NOMO-1 treated with dmso at 0.1 percent for 144 hours (cell line): ENCODE measurements at regions not wholly inside any gene's neighbourhood (a gene's known extent, or its start where the extent isn't known, plus 50 kb on each side); places are given as distances from the start of the nearest gene placed in this dataset.
"Not testable (repeated sequence)": the region's sequence is repeated elsewhere in the genome, so short reads cannot be mapped to it uniquely, and the experiment has no call there.

Experiments
- DNase-seq: peaks from one replicate; lab custom pipeline; 2025; ENCODE audit not compliant: unreplicated experiment; lab: John Stamatoyannopoulos, UW

DNA sequence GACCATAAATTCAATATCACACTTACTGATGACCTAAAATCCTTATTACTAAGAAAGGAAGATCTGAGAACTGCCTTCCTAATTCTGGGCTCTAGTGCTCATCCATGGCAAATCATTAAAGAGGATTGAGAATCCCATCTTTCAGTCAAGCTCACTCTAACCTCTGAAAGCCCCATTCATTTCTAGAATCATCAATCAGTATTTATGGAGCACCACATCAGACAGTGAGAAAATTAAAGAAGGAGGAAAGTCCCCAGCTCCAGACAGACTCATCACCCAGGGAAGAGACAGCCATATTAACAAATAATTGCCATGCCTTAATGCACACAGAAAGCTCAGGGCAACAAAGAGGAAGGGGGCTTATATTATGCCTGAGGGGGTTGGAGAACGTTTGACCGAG is 256.1 kb upstream of the SOX9 start:
- no peak for DNase-seq

DNA sequence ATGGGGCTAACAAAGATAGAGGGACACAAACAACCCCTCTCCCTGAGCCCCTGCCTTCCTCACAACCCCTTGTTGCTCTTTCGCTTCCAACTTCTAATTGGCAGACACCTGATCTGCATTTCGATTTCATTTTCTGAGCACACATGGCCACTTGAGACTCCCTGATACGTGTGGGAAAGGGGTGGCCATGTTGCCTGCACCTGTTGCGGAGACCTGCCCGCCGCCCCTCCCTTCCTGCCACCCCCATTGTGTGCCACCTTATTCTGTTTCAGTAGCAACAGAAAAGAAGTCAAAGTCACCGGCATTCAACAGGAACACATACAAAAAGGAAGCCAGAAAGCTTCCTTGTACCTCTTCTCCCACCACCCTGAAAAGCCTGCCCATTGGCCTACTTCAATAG is 254.7 kb upstream of the SOX9 start:
- DNase-seq: no peak

DNA sequence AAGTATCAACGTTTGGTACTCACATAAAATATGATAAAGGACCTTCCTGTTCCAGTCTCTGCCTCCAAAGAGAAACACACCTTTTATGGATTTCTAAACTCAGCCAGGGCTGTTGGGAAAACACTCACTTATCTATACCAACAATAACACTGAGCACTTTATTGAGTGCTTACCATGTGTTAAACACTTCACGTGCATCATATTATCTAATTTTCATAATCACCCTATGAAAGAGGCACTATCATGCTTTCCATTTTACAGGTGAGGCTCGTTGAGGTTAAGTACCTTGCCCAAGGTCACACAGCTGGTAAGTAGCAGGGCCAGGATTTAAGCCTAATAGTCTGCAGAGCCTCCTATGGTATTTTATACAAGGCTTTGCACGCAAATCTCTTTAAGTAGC is 251.5 kb upstream of the SOX9 start:
- no peak for DNase-seq

DNA sequence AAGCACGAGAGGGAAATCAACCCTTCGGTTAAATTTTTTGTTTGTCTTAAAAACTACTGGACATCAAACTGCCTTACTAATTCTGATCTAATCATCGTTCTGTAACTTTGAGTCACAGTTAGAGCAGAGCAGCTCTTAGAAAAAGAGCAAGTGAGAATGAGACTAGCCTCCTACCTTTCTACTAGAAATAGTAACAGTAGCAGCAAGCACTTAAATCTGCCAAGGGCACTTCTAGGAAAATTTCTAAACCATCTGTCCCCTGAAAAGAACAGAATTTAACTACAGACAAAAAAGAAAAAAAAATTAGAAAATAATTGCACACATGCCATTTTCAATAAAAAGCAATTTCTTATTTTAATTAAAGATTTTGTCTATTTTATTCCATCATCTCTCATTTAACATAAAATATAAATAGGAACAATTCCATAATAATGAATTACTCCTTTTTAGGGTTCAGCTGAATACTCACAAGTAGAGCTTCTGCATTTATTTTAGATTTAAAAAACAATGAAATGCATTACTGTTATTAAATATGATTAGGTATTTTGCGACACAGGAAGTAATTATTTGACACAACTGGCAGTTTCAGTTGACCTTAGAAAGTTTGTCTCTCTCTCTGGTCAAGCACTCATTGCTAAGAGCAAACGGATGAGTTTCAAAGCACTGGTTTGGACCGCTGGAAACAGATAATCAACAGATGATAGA is 250.8 kb upstream of the SOX9 start:
- no peak for DNase-seq

DNA sequence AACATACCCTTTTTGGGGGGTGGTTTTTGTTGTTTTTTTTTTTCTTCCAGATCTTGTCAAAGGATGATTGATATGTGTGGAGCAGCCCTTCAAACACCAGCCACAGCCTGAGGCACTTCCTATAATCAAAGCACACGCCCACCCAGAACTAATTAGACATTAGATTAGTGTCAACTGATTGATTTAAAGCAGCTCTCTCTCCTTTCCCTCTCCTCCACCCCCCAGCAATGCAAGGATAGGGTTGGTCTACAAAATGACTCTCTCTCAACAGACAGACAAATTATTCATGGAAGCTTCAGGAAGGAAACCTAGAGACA is 250.3 kb upstream of the SOX9 start:
- DNase-seq: no peak

DNA sequence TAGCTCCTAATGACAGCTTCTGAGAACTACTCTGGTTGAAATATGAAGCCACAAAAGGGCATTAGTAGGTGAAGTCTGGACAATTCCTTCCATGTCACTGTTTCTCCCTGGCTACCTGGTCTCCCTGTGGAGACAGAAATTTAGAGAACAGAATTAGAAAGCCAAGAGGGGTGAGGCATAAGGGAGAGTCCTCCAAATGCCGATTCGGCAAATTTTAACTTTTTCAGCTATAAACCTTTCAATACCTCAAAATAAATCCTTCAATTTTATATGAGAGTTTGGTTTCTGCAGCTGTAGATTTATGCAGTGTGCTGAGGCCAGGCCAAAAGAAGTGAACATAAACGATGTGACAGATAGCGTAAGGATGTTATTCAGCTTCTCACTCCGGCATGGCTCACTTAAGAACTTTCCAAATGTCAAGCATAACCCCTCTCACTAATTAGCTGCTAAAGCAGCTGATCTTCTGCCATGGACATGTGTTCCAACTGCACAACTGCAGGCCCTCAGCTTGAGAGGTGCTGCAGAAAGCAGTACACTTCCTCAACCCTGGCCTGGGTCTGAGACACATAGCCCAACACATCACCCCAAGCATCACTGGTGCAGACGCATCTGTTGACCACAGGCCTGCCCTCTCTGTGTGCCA is 247.9 kb upstream of the SOX9 start:
- no peak for DNase-seq

DNA sequence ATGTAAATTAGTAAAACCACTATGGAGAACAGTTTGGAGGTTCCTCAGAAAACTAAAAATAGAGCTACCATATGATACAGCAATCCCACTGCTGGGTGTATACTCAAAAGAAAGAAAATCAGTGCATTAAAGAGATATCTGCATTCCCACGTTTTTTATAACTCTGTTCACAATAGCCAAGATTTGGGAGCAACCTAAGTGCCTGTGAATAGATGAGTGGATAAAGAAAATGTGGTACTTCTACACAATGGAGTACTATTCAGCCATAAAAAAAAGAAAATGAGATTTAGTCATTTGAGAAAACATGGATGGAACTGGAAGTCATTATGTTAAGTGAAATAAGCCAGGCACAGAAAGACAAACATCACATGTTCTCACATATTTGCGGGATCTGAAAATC is 246.0 kb upstream of the SOX9 start:
- DNase-seq: not testable (repeated sequence)

DNA sequence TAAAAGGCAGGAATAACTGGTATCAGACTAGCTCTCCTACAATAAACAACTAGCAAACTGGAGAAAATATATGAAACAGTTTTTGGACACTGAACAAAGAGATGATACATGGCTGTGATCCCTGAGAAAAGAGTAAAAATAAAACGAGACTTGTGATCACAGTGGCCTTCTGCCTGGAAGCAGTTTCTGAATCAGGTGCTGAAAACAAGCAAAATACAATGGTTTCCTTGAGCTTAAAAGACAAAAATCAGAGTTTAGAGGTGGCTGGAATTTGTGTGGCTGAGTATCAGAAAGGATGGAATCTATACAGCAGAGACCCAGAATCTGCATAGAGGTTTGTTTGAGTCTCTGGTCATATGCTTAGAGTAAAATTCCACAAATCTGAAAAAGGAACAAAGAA is 242.5 kb upstream of the SOX9 start:
- DNase-seq: no peak

DNA sequence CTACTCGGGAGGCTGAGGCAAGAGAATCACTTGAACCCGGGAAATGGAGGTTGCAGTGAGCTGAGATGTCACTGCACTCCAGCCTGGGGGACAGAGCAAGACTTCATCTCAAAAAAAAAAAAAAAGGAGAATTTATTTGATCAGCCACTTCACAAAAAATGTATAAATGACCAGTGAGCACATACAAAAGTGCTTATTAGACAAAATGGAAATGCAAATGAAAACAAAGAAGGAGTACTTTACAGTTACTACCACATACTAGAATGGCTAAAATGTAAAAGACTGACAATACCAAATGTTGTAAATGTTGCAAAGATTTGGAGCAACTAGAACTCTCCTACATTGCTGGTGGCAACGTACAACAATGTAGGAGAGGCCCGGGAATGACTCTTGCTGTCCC is 241.8 kb upstream of the SOX9 start:
- DNase-seq: no peak

DNA sequence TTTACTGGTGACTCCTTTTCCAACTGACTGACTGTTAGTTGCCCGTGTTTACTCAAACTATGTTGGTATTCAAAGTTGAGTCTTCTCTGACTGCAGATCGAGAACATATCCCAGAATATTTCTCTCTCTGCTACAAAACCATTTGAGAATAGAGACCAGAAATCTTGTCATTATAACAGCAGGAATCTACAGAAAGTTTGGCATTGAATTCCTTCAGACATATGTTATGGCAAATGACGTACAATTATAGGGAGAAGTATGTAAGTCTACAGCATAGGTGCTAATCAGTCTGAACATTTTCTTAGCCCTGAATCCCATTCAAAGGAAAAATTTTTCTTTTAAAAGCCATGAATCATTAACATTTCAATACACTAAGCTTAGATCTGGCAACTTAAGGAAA is 239.8 kb upstream of the SOX9 start:
- DNase-seq: no peak

DNA sequence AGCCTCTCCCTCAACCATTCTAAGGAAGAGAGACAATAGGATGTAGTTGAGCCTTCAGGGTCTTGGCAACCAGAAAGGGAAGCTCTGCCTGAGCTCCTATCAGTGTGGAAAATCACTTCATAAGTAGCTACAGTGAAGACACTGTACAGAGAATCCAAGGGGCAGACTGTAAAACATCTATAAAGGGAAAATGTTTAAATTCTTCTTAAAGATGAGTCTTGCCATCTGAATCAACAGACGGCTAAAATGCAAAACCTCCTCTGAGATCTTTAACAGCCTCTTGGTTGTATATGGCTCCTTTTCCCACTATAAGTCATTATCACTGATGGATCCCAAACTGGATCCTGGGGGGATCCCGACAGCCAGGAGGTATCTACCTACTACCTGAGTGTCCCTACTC is 239.2 kb upstream of the SOX9 start:
- no peak for DNase-seq

DNA sequence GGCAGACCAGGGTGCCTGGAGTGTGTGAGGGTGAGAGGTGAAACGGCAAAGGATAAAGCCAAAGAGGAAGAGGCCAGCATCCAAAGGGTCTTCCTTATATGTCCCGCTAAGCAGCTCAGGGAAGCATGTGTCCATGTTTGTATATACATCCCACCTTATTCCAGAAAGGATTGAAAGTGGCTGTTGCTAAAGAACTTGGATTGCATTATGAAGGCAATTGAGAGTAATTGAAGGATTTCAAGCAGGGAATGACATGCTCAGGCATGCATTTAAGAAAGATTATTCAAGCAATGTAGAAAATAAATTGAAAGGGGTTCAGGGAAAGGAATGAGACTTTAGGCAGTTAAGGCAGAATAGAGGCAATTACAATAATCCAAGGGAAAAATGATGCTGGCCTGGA is 237.6 kb upstream of the SOX9 start:
- DNase-seq: no peak

DNA sequence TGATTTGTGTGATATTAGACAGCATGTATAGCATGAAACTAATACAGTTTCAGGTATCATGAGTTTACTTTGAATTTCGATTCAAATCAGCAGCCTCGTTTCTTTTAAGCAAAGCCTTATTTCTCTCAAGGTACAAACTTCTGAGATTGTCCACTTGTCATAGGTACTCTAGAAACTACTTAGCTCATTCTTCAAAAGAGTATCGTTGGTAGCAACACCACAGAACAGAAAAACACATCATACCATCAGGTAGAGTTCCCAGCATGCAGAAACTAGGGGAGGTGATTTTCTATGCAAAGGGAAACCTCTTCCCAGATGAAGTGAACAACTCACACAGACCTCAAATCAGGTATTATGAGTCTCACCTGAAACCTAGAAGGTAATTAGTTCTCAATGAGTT is 237.0 kb upstream of the SOX9 start:
- no peak for DNase-seq

DNA sequence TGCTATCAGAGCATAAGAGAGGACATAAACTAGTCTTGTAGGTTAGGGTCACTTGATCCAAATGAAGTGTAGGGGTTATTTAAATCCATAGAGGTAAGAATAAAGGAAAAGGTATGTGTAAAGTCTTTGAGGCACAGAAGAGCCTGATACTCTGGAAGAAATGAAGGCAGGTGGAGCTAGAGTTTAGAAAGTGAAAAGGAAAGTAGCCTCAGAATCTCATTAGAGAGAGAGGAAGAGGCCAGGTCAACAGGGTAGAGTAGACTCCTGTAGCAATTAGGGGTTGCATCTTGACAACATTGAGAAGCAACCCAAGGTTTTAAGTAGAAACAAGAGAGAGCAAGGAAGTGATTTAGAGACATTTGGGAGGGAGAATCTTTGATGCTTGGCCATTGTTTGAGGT is 235.2 kb upstream of the SOX9 start:
- no peak for DNase-seq

DNA sequence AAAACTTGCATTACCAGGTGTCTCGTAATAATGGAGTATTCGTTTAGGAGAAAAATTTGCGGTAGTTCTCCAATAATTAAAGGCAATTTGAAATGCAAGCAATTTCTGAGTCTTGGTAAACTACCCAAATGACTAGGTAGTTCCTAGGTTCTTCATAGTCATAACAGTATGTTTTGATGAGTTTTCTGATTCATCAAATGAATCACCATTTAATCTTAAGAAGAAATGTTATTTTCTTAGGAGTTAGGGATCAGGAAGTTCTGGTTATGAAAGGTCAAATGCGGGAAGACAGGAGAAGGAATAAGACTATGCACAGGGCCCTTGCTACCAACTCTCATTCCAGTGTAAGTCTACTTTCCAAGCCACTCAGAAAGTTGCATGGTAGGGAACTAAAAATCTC is 221.5 kb upstream of the SOX9 start:
- DNase-seq: no peak

DNA sequence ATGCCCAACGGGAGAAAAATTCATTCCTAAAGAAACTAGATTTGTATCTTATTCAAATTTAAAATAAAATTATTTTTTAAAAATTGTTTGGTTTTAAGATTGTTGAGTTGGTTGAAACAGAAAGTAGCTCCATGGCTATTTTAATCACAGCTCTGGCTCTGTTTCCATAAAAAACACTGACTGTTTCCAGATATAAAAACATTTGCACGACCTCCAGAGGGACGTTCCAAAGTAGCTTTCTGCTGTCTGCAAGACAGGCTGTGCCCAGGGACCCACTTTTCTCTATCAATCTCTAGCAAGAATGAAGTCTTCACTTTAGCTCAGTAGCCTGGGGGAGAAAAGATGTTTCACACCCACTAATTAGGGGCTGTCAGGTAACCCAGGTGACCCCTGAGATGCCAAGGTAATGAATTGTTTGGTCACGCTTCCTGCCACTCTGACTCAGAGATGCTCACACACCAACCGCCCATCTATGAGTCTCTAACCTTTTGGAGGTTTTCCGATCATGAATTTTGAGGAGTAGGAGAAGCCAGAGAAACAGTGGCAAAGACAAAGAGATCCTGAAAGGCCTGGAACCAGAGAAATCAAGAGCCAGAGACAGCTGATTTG is 220.1 kb upstream of the SOX9 start:
- no peak for DNase-seq

DNA sequence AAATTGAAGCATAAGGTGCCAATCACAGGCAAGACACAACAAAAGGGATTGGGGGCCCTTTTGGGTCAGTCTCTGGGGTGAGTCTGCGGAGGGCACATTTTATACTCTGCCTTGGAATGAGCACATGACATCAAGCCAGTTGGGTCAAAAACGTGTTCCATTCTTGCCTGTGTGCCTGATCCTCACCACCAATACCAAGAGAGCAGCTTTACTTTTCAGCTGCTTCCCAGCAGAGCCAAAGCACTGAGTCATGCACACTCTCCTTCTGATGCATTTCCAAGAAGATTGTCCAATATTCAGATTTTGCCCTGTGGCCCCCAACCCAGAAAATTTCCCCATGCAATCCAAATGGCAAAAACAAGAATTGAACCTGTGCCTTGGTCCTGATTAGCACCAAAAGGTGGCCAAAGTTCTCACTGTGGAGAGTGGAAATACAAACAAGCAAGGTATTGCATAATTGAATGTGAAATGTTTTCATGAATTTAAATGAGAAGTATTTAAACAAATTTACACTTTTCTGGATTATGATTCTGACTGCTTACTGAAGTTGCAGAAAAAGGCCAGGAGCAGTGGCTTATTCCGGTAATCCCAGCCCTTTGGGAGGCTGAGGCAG is 217.8 kb upstream of the SOX9 start:
- no peak for DNase-seq

DNA sequence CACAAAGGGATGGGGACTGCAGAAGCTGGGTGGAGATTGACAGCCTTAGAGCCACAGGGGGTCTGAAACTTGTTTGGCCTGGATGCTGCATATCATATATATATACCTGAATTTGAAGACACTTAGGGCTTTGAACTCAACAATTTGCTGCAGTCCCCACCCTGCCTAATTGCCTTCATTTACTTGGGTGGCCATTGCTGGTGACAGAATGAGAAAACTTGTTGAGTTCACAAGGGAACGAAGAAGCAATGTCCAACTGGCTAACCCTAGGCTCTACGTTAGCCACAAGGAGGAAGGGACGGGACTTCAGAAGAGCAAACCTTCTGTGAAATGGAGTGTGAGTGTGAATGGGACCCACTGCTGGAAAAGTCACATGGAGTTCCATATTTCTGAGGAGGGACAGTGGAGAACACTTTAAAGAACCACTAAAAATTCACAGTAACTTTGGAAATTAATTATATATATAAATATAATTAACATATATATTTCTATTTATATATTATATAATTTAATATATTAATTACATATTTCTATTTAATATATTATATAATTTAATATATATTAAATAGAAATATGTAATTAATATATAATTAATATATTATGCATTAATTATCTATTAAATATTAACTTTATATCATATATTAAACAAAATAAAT is 215.3 kb upstream of the SOX9 start:
- no peak for DNase-seq

DNA sequence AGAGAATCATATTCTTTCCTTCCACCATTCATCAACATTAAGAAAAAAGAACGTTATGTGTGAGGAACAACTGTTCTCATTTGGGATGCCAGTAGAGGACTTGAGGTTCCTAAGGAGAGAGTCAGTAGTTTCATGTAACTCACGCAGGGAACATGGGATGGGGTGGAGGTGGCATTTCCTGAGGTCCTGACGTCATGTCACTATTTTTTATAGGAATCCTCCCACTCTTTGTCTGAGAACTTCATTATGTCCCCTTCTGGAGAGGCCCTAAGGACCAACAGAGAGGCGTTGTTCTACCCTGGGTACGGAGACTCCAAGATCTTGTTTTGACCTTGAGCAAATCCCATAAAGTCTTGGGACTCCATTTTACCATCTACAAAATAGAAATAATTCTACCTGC is 211.7 kb upstream of the SOX9 start:
- no peak for DNase-seq

DNA sequence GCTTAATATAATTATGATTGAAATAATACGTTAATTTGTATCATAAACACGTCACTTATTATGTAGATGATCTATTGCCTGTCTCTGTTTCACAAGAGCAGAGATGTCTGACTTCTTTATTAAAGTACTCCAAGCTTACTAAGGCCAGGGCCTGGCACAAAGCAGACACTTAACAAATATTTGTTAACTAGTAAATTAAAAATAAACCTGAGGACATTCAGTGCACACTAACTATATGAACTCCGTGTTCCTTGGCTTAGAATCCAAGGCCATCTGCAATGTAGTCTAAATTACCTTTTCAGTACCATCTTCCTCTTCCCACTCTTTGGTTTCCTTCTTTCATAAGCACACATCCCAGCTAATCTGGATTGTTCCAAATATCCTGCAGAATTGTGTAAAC is 210.8 kb upstream of the SOX9 start:
- DNase-seq: no peak

DNA sequence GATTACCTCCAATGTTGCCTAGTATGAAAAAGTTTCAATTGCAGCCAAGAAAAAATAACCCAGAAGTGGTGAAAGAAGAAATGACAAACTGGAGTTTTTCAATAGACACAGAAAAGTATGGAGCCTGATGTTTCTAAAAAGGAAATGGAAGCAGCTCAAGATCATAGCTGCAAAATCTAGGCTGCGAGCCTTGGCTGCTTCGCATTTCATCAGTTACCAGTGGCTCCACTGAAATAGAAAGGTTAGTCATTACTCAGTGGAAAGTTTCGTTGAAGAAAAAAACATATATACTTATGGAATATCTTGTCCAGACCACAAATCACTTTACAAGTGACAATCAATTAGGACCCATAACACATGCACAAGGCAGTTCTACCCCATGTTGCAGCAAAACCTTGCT is 206.8 kb upstream of the SOX9 start:
- no peak for DNase-seq

DNA sequence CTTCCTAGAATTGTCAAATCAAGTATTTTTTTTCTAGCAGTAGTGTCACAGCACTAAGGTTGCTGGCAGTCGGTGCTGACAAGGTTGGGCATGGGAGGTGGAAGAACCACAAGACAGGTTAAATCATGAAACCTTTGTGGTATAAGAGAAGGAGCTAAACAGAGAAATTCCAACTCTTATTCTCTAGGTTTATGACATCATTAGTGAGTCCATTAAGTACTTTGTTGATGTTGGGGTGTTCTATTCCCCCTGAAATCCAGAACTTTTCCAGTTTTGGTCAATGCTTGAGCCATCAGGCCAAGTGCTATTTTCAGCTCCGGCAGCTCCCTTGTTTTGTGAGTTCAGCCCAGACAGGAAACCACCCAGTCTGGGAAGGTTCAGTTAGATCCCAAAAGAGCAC is 206.0 kb upstream of the SOX9 start:
- DNase-seq: no peak
